ENCODE measurements at regions not wholly inside any gene's neighbourhood (a gene's known extent, or its start where the extent isn't known, plus 50 kb on each side); places are given as distances from the start of the nearest gene placed in this dataset.
"Not testable (repeated sequence)": the region's sequence is repeated elsewhere in the genome, so short reads cannot be mapped to it uniquely, and the experiment has no call there.

GRCh38 chr11:101717619-101718018 is 133.8 kb upstream of the TRPC6 start:
- DNase-seq (ENCODE audit: extremely low spot score, unreplicated experiment): no peak
- Mint-ChIP-seq H3K4me3 (ENCODE audit: unreplicated experiment) (no peak overlapping the region), H3K27me3 (ENCODE audit: unreplicated experiment) (no peaks in the 10 kb centered on the region), H3K27ac (ENCODE audit: unreplicated experiment) (no peak overlapping the region), H3K36me3 (ENCODE audit: unreplicated experiment) (no peaks in the 10 kb centered on the region), H3K9me3 (ENCODE audit: unreplicated experiment) (no peaks in the 10 kb centered on the region), H3K4me1 (ENCODE audit: unreplicated experiment) (peaks cover 10% of the 10 kb centered on the region)
- no peak for TF ChIP-seq CTCF (IDR thresholded peaks at IDR 0.05)

DNA sequence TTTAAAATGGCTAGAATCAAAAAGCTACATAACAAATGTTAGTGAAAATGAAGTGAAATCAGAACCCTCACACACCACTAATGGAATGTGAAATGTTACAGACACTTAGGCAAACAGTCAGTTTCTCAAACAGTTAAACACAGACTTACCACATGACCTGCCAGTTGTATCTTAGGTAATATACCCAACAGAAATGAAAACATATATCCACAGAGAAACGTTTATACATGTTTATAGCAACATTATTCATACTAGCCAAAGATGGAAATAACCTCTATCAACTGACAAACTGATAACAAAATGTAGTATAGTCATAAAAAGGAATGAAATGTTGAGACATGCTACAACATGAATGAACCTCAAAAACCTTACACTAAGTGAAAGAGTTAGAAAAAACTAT is 131.5 kb upstream of the TRPC6 start:
- peaks cover 5% of the 10 kb centered on the region for H3K27me3 Mint-ChIP-seq (ENCODE audit: unreplicated experiment)
- no peak for DNase-seq (ENCODE audit: extremely low spot score, unreplicated experiment)
- no peak overlapping the region for H3K27ac Mint-ChIP-seq (ENCODE audit: unreplicated experiment)
- peaks cover 20% of the 10 kb centered on the region for H3K9me3 Mint-ChIP-seq (ENCODE audit: unreplicated experiment)
- H3K36me3 Mint-ChIP-seq (ENCODE audit: unreplicated experiment): peaks cover 2% of the 10 kb centered on the region
- no peak overlapping the region for H3K4me3 Mint-ChIP-seq (ENCODE audit: unreplicated experiment)
- H3K4me1 Mint-ChIP-seq (ENCODE audit: unreplicated experiment): peaks cover 7% of the 10 kb centered on the region
- TF ChIP-seq CTCF (IDR thresholded peaks at IDR 0.05): no peak

- no peak for DNase-seq (ENCODE audit: extremely low spot score, unreplicated experiment)
- peaks cover 2% of the 10 kb centered on the region for H3K36me3 Mint-ChIP-seq (ENCODE audit: unreplicated experiment)
- H3K27ac Mint-ChIP-seq (ENCODE audit: unreplicated experiment): no peak overlapping the region
- H3K27me3 Mint-ChIP-seq (ENCODE audit: unreplicated experiment): peaks cover 5% of the 10 kb centered on the region
- H3K4me1 Mint-ChIP-seq (ENCODE audit: unreplicated experiment): peaks cover 13% of the 10 kb centered on the region
- H3K9me3 Mint-ChIP-seq (ENCODE audit: unreplicated experiment): peaks cover 20% of the 10 kb centered on the region
- H3K4me3 Mint-ChIP-seq (ENCODE audit: unreplicated experiment): no peak overlapping the region
- TF ChIP-seq CTCF (IDR thresholded peaks at IDR 0.05): no peak
Measured at GRCh38 chr11:101707477-101707876, 123.7 kb upstream of the TRPC6 start.

- no peak for TF ChIP-seq CTCF (IDR thresholded peaks at IDR 0.05)
- DNase-seq (ENCODE audit: extremely low spot score, unreplicated experiment): no peak
- Mint-ChIP-seq H3K4me3 (ENCODE audit: unreplicated experiment) (no peak overlapping the region), H3K27ac (ENCODE audit: unreplicated experiment) (no peak overlapping the region), H3K9me3 (ENCODE audit: unreplicated experiment) (peaks cover 10% of the 10 kb centered on the region), H3K4me1 (ENCODE audit: unreplicated experiment) (peaks cover 13% of the 10 kb centered on the region), H3K36me3 (ENCODE audit: unreplicated experiment) (peaks cover 2% of the 10 kb centered on the region), H3K27me3 (ENCODE audit: unreplicated experiment) (peaks cover 5% of the 10 kb centered on the region)
Measured at GRCh38 chr11:101706541-101706940, 122.7 kb upstream of the TRPC6 start.

DNA sequence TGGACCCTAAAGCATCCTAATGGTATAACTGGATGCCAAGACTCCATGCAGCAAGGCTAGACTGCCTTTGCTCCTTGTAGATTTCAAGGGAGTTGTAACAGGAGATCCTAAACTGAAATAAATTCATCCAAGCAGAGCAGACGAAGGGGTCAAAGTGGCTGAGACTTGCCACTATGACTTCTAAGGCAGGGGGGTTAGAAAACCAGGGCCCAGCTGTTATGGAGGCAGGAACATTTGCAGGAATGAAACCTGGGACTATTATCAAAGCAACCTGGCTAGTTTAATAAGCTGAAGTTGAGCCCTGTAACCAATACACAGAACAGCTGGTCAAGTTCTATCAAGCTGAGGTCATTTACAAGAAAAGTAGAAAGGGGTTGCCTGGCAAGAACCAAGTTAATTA is 122.2 kb upstream of the TRPC6 start:
- Mint-ChIP-seq H3K27me3 (ENCODE audit: unreplicated experiment) (no peaks in the 10 kb centered on the region), H3K36me3 (ENCODE audit: unreplicated experiment) (peaks cover 2% of the 10 kb centered on the region), H3K4me1 (ENCODE audit: unreplicated experiment) (peaks cover 13% of the 10 kb centered on the region), H3K27ac (ENCODE audit: unreplicated experiment) (no peak overlapping the region), H3K9me3 (ENCODE audit: unreplicated experiment) (peaks cover 5% of the 10 kb centered on the region), H3K4me3 (ENCODE audit: unreplicated experiment) (no peak overlapping the region)
- DNase-seq (ENCODE audit: extremely low spot score, unreplicated experiment): no peak
- no peak for TF ChIP-seq CTCF (IDR thresholded peaks at IDR 0.05)

DNA sequence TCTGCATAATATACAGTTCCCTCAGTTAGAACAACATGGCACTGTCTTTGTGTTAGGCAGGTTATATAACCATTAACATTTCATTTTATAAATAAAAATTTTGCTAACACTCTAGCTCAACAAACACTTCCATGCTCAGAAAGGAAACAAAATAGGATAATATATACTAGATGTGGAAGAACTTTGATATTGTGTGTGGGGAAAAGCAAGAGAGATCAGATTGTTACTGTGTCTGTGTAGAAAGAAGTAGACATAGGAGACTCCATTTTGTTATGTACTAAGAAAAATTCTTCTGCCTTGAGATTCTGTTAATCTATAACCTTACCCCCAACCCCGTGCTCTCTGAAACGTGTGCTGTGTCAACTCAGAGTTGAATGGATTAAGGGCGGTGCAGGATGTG is 111.1 kb upstream of the TRPC6 start:
- H3K36me3 Mint-ChIP-seq (ENCODE audit: unreplicated experiment); H3K4me3 Mint-ChIP-seq (ENCODE audit: unreplicated experiment); H3K27ac Mint-ChIP-seq (ENCODE audit: unreplicated experiment); H3K4me1 Mint-ChIP-seq (ENCODE audit: unreplicated experiment); H3K9me3 Mint-ChIP-seq (ENCODE audit: unreplicated experiment); DNase-seq (ENCODE audit: extremely low spot score, unreplicated experiment); H3K27me3 Mint-ChIP-seq (ENCODE audit: unreplicated experiment): not testable (repeated sequence)

Measured in osteocyte (in vitro differentiated cells).